Testis (tissue), 2 donors: ENCODE measurements at regions not wholly inside any gene's neighbourhood (a gene's known extent, or its start where the extent isn't known, plus 50 kb on each side); places are given as distances from the start of the nearest gene placed in this dataset.
"Not testable (repeated sequence)": the region's sequence is repeated elsewhere in the genome, so short reads cannot be mapped to it uniquely, and the experiment has no call there.

ENCODE experiments used
- POLR2A ChIP-seq: fragments of 450-650 bp; IDR thresholded peaks from one replicate; pipeline ENCODE4 v1.6.1; 2017; ENCODE audit warnings: antibody characterized with exemption, mild to moderate bottlenecking, moderate library complexity
- TF ChIP-seq, protein P1 (sequence below), 3 experiments: fragments of 450-650 bp in 2 of 3; fragments of 200-600 bp in 1 of 3; sonication (generic) in 1 of 3; IDR thresholded peaks; one replicate each; pipeline ENCODE4 v1.5.1; 2016 to 2019; ENCODE audit warnings: antibody characterized with exemption in 3 of 3, mild to moderate bottlenecking in 2 of 3, moderate library complexity in 1 of 3

DNA sequence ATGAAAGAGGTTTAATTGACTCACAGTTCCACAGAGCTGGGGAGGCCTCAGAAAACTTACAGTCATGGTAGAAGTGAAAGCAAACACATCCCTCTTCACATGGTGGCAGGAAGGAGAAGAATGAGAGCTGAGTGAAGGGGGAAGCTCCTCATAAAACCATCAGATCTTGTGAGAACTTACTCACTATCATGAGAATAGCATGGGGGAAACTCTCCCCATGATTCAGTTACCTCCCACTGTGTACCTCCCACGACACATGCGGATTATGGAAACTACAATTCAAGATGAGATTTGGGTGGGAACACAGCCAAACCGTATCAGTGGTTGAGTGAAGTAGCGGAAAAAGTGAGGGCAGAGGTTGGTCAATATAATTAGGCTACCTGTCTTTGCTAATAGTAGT is 538.3 kb downstream of the KIF2B start:
- not testable (repeated sequence) for TF ChIP-seq POLR2A
- TF ChIP-seq, protein P1, sequence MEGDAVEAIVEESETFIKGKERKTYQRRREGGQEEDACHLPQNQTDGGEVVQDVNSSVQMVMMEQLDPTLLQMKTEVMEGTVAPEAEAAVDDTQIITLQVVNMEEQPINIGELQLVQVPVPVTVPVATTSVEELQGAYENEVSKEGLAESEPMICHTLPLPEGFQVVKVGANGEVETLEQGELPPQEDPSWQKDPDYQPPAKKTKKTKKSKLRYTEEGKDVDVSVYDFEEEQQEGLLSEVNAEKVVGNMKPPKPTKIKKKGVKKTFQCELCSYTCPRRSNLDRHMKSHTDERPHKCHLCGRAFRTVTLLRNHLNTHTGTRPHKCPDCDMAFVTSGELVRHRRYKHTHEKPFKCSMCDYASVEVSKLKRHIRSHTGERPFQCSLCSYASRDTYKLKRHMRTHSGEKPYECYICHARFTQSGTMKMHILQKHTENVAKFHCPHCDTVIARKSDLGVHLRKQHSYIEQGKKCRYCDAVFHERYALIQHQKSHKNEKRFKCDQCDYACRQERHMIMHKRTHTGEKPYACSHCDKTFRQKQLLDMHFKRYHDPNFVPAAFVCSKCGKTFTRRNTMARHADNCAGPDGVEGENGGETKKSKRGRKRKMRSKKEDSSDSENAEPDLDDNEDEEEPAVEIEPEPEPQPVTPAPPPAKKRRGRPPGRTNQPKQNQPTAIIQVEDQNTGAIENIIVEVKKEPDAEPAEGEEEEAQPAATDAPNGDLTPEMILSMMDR (IDR thresholded peaks at IDR 0.05): not testable (repeated sequence)
